ENCODE measurements at regions not wholly inside any gene's neighbourhood (a gene's known extent, or its start where the extent isn't known, plus 50 kb on each side); places are given as distances from the start of the nearest gene placed in this dataset.

- peak in 1 of 2 donors; percentile 15 for DNase-seq (ENCODE audit: low read depth in 2 of 2)
Observed at GRCh38 chr15:62940755-62941361, 101.7 kb upstream of the TPM1 start.

GRCh38 chr15:62941699-62942098 lies 100.8 kb upstream of the TPM1 start:
- no peak for DNase-seq (ENCODE audit: low read depth in 2 of 2)

GRCh38 chr15:62942428-62942827 lies 100.1 kb upstream of the TPM1 start:
- DNase-seq (ENCODE audit: low read depth in 2 of 2) = no peak

- no peak for DNase-seq (ENCODE audit: low read depth in 2 of 2)
Observed at GRCh38 chr15:62945063-62945462, 97.5 kb upstream of the TPM1 start.

- DNase-seq (ENCODE audit: low read depth in 2 of 2) = no peak
Observed at GRCh38 chr15:62945760-62946159, 96.8 kb upstream of the TPM1 start.

GRCh38 chr15:62946940-62947339 lies 95.6 kb upstream of the TPM1 start:
- DNase-seq (ENCODE audit: low read depth in 2 of 2) = no peak

GRCh38 chr15:62950462-62950931 lies 92.0 kb upstream of the TPM1 start:
- no peak for DNase-seq (ENCODE audit: low read depth in 2 of 2)

- DNase-seq (ENCODE audit: low read depth in 2 of 2) = no peak
Observed at GRCh38 chr15:62951481-62951880, 91.1 kb upstream of the TPM1 start.

- DNase-seq (ENCODE audit: low read depth in 2 of 2) = no peak
Observed at GRCh38 chr15:62953021-62953420, 89.5 kb upstream of the TPM1 start.

- no peak for DNase-seq (ENCODE audit: low read depth in 2 of 2)
Observed at GRCh38 chr15:62953496-62954045, 89.0 kb upstream of the TPM1 start.

- DNase-seq (ENCODE audit: low read depth in 2 of 2) = no peak
Observed at GRCh38 chr15:62957130-62957529, 85.4 kb upstream of the TPM1 start.

- DNase-seq (ENCODE audit: low read depth in 2 of 2) = no peak
Observed at GRCh38 chr15:62958528-62959363, 83.8 kb upstream of the TPM1 start.

- no peak for DNase-seq (ENCODE audit: low read depth in 2 of 2)
Observed at GRCh38 chr15:62961134-62961533, 81.4 kb upstream of the TPM1 start.

- DNase-seq (ENCODE audit: low read depth in 2 of 2) = no peak
Observed at GRCh38 chr15:62962101-62962995, 80.2 kb upstream of the TPM1 start.

GRCh38 chr15:62964251-62964650 lies 78.3 kb upstream of the TPM1 start:
- DNase-seq (ENCODE audit: low read depth in 2 of 2) = no peak

GRCh38 chr15:62966294-62967078 lies 76.1 kb upstream of the TPM1 start:
- no peak for DNase-seq (ENCODE audit: low read depth in 2 of 2)

- DNase-seq (ENCODE audit: low read depth in 2 of 2) = no peak
Observed at GRCh38 chr15:62968699-62969098, 73.8 kb upstream of the TPM1 start.

GRCh38 chr15:62969442-62970089 lies 73.0 kb upstream of the TPM1 start:
- DNase-seq (ENCODE audit: low read depth in 2 of 2) = no peak

- no peak for DNase-seq (ENCODE audit: low read depth in 2 of 2)
Observed at GRCh38 chr15:62972814-62973213, 69.7 kb upstream of the TPM1 start.

GRCh38 chr15:62975515-62975914 lies 67.0 kb upstream of the TPM1 start:
- DNase-seq (ENCODE audit: low read depth in 2 of 2) = no peak
